Dedifferentiated amniotic fluid mesenchymal stem cell (primary cell): ENCODE measurements at regions not wholly inside any gene's neighbourhood (a gene's known extent, or its start where the extent isn't known, plus 50 kb on each side); places are given as distances from the start of the nearest gene placed in this dataset.

Source experiments
- DNase-seq: peaks from one replicate; pipeline ENCODE4 v3.0.0-alpha.2; 2016; ENCODE audit errors: extremely low spot score

GRCh38 chr14:76551906-76552305, 176.0 kb downstream of the ESRRB start:
- DNase-seq: no peak

- no peak for DNase-seq
These were observed 188.8 kb downstream of the ESRRB start for GRCh38 chr14:76564471-76565422.

GRCh38 chr14:76566439-76566838, 190.5 kb downstream of the ESRRB start:
- no peak for DNase-seq

GRCh38 chr14:76574416-76575095, 186.7 kb upstream of the VASH1 start:
- DNase-seq: no peak

- DNase-seq: no peak
These were observed 186.2 kb upstream of the VASH1 start for GRCh38 chr14:76575108-76575507.

GRCh38 chr14:76576047-76576741, 185.1 kb upstream of the VASH1 start:
- no peak for DNase-seq

GRCh38 chr14:76577090-76577489, 184.2 kb upstream of the VASH1 start:
- DNase-seq: no peak

GRCh38 chr14:76577837-76578236, 183.4 kb upstream of the VASH1 start:
- no peak for DNase-seq

GRCh38 chr14:76580399-76580798, 180.9 kb upstream of the VASH1 start:
- no peak for DNase-seq

GRCh38 chr14:76580967-76581366, 180.3 kb upstream of the VASH1 start:
- DNase-seq: no peak

- no peak for DNase-seq
These were observed 179.7 kb upstream of the VASH1 start for GRCh38 chr14:76581592-76581991.

- no peak for DNase-seq
These were observed 178.8 kb upstream of the VASH1 start for GRCh38 chr14:76582447-76582846.

GRCh38 chr14:76583174-76583573, 178.1 kb upstream of the VASH1 start:
- DNase-seq: no peak

GRCh38 chr14:76583805-76584204, 177.5 kb upstream of the VASH1 start:
- no peak for DNase-seq

GRCh38 chr14:76584271-76584702, 177.0 kb upstream of the VASH1 start:
- no peak for DNase-seq

- no peak for DNase-seq
These were observed 175.7 kb upstream of the VASH1 start for GRCh38 chr14:76585616-76586015.

GRCh38 chr14:76589246-76589645, 172.0 kb upstream of the VASH1 start:
- DNase-seq: no peak

GRCh38 chr14:76591266-76591665, 170.0 kb upstream of the VASH1 start:
- no peak for DNase-seq

- no peak for DNase-seq
These were observed 166.0 kb upstream of the VASH1 start for GRCh38 chr14:76595266-76595665.

GRCh38 chr14:76597387-76597786, 163.9 kb upstream of the VASH1 start:
- DNase-seq: no peak

- DNase-seq: no peak
These were observed 162.1 kb upstream of the VASH1 start for GRCh38 chr14:76599141-76599540.

- no peak for DNase-seq
These were observed 161.5 kb upstream of the VASH1 start for GRCh38 chr14:76599559-76600287.
